Stimulated activated CD8-positive, alpha-beta memory T cell treated with anti-CD3 and anti-CD28 coated beads, Interleukin-4, amount 100 ng/mL, for 24 hours (primary cell): ENCODE measurements at regions not wholly inside any gene's neighbourhood (a gene's known extent, or its start where the extent isn't known, plus 50 kb on each side); places are given as distances from the start of the nearest gene placed in this dataset.

Experiments used
- DNase-seq: peaks from one replicate; pipeline ENCODE4 v3.0.0-alpha.2; 2020; ENCODE audit warnings: low read depth

DNA sequence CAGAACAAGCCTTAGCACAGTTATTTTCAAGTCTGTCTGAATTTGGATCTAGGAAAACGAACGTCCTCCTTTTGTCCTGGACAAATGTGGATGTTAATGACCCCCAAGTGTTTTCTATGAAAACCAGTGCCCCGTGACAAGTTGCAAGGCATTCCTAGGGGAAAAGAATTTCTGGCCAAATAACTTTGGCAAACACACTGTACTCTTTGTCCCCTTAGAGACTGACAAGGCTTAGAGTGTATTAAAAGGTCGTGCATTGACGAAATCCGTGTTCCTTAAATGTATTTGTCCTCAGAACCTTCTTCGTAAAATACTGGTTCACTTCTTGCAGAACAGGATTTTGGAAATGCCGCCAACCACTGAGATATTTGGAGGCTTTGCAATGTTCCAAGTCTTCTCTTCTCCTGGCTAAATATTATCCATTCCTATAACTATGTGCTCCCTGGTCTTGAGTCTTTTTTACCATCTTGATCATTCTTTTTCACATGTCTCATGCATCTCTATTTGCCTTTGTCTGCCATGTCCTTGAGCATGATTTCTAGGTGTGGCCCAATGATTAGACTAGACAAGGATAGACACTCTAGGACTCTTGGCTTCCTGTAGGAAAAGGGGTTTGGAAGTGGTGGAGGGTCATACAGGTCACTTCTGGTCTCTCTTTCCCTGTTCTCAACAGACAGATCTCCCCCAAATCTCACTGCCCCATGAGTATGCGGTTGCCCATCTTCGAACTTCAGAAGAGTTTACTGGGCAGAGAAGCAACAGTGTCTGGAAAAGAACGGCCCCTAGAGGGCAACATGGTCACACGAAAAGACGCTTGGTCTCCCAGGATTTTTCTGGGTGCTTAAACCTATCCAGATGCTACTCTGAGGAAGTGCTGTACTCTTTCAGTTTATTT, 117.5 kb downstream of the EDEM1 start:
- DNase-seq = peak; percentile 2

GRCh38 chr3:5305684-5305989, 118.1 kb downstream of the EDEM1 start:
- no peak for DNase-seq

- DNase-seq = no peak
Observed at GRCh38 chr3:5309171-5309570, 121.7 kb downstream of the EDEM1 start.

DNA sequence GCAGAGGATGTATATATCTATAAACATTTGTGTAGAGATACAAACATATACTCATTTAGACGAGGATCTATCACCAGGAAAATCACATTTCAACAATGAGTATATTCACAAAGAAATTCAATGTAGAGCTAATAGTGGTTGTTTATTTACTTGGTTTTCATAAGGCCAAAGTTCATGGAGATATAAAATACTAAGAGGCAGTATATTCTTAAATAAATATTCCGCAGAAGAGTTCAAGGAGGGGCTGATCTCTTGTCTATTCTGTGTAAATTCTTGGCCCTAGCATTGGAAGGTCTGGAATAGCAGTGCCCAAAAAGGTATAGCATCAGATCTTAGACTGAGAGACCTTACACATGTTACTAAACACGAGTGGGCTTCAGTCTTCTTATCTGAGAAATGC, 122.1 kb downstream of the EDEM1 start:
- no peak for DNase-seq

GRCh38 chr3:5310509-5310908, 123.0 kb downstream of the EDEM1 start:
- no peak for DNase-seq

GRCh38 chr3:5312290-5312689, 124.8 kb downstream of the EDEM1 start:
- no peak for DNase-seq

GRCh38 chr3:5314897-5315296, 127.4 kb downstream of the EDEM1 start:
- DNase-seq = no peak

GRCh38 chr3:5317557-5317956, 130.1 kb downstream of the EDEM1 start:
- DNase-seq = no peak

- DNase-seq = no peak
Observed at GRCh38 chr3:5319454-5319853, 131.9 kb downstream of the EDEM1 start.

DNA sequence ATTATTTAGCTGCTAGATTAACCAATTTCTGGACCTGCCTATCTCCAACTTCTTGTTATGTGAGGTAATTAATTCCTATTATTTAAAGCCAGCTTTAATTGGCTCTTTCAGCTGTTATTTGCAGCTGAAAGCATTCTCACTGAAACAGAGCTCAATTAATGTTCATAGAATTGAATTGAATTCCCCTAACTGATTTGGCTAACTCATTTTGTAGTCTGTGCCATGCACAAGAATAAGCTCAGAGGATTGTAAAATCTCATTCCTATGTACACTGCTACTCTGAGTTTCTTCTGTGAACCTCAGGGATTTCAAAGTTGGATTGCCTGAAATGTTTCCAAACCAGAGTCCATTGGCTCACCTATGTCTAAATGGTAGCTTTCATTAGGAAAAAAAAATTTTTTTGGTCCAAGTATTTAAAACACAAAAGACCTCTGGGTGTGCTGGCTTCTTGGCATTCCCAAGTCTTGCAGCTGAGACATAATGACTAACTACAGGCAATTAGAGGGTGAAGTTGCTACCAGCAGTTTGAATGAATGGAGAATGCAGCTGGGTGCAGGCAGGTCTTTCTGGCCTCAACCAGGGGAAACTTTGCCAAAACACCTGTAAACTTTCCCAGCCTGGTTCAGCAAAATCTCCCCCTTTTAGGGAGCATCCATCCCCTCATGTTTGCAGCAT, 134.3 kb downstream of the EDEM1 start:
- no peak for DNase-seq

DNA sequence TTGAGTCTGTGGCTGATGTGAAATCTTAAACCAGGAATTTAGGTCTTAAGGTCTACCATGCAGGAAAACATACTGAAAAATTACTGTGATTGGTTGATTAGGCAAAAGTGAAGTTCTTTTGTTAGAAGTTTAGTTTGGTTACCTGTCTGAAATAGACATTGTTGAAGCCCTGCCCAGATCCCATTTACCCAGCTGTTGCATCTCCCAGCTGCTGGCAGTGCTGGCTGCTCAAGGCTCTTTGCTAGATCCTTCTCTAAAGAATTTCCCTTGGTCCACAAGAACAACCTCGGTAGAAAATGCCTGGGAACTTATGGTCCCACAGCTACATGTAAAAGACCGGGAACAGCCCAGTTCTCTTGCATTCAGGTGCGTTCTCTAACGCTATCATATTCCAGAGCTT, 137.3 kb downstream of the EDEM1 start:
- DNase-seq = no peak

DNA sequence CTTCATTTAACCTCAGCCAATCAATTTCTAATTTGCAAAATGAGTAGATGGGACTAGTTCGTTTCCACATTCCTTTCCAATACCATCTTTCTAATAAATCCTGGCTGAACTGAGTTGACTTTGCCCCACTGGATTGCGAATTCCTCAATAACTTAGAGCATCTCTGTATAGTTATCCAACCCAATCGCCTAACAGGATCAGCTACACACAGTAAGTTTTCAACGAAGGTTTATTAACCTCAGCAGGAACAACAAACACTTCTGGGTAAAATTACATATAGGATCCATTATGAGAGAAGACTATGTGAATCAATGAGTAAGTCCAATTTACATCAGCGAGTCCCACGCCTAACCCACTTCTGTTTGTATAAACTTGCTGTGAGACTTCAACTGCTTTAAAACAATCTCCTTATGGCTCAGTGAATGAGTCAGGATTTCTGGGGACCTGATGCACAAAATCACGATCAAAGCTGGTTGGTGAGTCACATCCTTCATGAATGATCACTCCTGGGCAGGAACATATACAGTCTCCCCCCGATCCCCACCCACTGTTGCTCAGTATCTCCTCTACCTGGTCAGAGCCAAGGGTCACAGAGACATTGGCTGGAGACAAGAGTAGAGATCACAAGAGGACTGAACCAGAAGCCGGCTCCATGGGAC, 142.8 kb downstream of the EDEM1 start:
- DNase-seq = no peak

DNA sequence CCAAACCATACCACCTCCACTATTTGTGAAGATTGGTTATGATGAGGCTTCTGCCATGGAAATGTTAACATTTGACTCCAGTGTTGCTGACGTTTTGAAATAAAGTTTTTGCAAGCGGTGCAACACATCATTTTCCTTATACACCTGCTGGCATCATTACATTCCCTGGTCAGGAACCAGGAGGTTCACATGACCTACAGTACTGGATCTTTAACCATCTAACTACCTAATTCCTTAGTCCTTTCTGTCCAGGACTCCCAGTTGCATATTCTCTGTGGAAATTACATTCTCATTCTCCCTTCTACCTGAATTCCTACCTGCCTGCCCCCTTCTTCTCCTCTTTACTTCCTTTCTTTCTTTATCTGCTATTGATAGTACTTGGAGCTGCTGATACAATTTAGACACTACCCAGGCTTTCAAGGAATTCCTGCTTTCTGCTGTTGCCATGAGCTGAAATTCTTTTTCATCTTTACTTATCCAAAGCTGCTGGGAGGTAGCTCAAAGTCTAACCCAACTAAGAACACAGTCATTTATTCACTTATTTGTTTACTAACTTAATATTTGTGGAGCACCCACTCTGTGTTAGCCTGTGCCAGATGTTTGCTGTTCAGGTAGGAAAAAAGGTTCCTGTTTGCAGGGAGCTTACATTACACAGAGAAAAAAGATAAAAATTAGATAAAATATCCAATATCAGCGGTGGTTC, 144.2 kb downstream of the EDEM1 start:
- no peak for DNase-seq

- DNase-seq = no peak
Observed at GRCh38 chr3:5332270-5332956, 144.9 kb downstream of the EDEM1 start.

GRCh38 chr3:5339967-5340535, 152.5 kb downstream of the EDEM1 start:
- no peak for DNase-seq

DNA sequence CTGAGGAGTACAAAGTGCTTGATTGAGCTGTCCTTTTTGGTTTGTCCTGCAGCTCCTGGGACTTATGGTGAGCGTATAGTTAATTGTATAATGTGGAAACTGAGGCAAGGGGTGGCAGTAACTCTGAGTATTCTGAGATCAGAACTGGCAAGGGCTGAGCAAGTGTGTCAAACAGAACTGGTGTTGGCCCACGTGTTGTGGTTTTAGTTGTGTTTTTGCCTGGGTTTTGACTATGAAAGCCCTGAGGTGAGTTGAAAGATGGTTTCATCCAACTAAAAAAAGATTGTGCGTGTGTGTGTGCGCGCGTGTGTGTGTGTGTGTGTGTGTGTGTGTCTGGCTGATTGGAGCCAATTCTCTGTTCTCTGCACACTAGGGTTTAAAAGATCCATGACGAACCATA, 154.1 kb downstream of the EDEM1 start:
- no peak for DNase-seq

- DNase-seq = no peak
Observed at GRCh38 chr3:5343459-5343858, 156.0 kb downstream of the EDEM1 start.

DNA sequence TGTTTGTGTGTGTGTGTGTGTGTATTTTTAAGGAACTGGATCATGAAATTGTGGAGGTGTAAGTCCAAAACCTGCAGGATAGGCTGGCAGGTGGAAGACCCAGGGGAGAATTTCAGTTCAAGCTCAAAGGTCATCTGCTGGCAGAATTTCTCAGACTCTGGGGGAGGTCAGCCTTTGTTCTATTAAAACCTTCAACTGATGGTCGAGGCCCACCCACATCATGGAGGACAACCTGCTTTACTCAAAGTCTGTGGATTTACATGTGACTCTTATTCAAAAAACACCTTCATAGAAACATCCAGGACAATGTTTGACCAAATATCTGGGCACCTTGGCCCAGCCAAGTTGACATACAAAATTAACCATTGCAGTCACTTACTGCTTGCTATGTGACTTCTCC, 157.2 kb downstream of the EDEM1 start:
- no peak for DNase-seq

DNA sequence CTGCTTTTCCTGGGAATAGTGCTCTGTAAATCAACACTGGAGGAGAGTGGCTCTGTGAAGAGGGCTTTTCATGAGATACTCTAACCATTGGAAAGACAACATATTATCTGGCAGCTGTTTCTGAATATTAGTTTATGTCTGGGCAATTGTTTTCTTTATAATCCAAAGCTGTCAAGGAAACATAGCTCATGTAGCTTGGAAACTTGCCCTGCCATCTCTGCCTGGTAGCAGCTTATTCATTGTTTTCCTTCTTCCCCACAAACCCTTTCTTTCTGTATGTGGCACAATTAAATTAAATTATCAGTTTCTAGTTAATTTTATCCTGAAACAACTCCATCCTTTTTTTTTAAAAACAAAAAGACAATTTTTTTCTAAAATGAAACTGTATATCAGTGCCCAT, 160.0 kb downstream of the EDEM1 start:
- DNase-seq = no peak

GRCh38 chr3:5348229-5348902, 160.9 kb downstream of the EDEM1 start:
- no peak for DNase-seq

DNA sequence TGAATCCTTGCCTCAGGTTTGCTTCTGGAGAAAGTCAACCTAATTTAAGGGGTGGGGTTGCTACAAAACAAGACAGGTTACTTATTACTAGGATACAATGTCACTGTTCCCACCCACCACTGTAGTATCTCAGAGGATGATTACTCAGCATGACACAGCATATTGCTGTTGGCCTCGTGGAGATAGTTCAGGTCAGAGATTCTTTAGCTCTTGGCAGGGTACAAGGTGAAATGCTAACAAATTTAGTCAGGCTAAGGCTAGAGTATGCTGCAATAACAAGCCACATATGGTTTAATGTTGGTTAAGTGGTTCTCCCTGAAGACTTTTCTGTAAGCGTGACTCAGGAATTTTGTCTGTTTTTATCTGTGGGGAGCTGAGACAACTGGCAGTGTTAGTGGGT, 161.8 kb downstream of the EDEM1 start:
- no peak for DNase-seq
